Activated CD4-positive, CD25-positive, alpha-beta regulatory T cell treated with anti-CD3 and anti-CD28 coated beads, Interleukin-2, amount 50 U/mL, for 24 hours (primary cell): ENCODE measurements at regions not wholly inside any gene's neighbourhood (a gene's known extent, or its start where the extent isn't known, plus 50 kb on each side); places are given as distances from the start of the nearest gene placed in this dataset.

Source experiments
- ATAC-seq, 2 donors: fragments of 150-1000 bp; cut with Tn5 transposase; one replicate each; pipeline ENCODE4 v1.10.0; 2021; ENCODE audit warnings: mild to moderate bottlenecking in 1 of 2, moderate library complexity in 1 of 2

GRCh38 chr6:139430899-139431601, 56.6 kb upstream of the CITED2 start:
- no peak for ATAC-seq

- no peak for ATAC-seq
These were observed 55.2 kb upstream of the CITED2 start for GRCh38 chr6:139429580-139430145.

- ATAC-seq, result no peak
These were observed 52.8 kb upstream of the CITED2 start for GRCh38 chr6:139427199-139427598.

GRCh38 chr6:139426795-139427194, 52.3 kb upstream of the CITED2 start:
- ATAC-seq, result no peak

- ATAC-seq, result no peak
These were observed 51.3 kb upstream of the CITED2 start for GRCh38 chr6:139425780-139426179.

GRCh38 chr6:139423971-139424667, 49.7 kb upstream of the CITED2 start:
- ATAC-seq, result no peak
